Liver (tissue), 3 donors: ENCODE measurements at regions not wholly inside any gene's neighbourhood (a gene's known extent, or its start where the extent isn't known, plus 50 kb on each side); places are given as distances from the start of the nearest gene placed in this dataset.

Experiments
- FOXA1 ChIP-seq: IDR thresholded peaks from 2 replicates; pipeline ENCODE4 v1.6.1; 2016; ENCODE audit warnings: antibody characterized with exemption
- GABPA ChIP-seq, 2 donors: IDR thresholded peaks in 1 of 2; conservative IDR thresholded peaks in 1 of 2; 2 replicates each; pipeline ENCODE4 v1.6.1; 2016; ENCODE audit warnings: antibody characterized with exemption in 2 of 2, mild to moderate bottlenecking in 1 of 2, moderate library complexity in 1 of 2
- JUND ChIP-seq, 2 donors: IDR thresholded peaks; 2 replicates each; pipeline ENCODE4 v1.6.1; 2016; ENCODE audit warnings: antibody characterized with exemption in 2 of 2
- RAD21 ChIP-seq, 2 donors: IDR thresholded peaks; 2 replicates each; pipeline ENCODE4 v1.6.1; 2016; ENCODE audit warnings: antibody characterized with exemption in 2 of 2, mild to moderate bottlenecking in 2 of 2
- RXRA ChIP-seq, 2 donors: IDR thresholded peaks; 2 replicates each; pipeline ENCODE4 v1.6.1; 2017 to 2018; ENCODE audit warnings: antibody characterized with exemption in 2 of 2, mild to moderate bottlenecking in 1 of 2
- SP1 ChIP-seq: IDR thresholded peaks from 2 replicates; pipeline ENCODE4 v1.6.1; 2018; ENCODE audit warnings: antibody characterized with exemption, mild to moderate bottlenecking
- TAF1 ChIP-seq: conservative IDR thresholded peaks from 2 replicates; pipeline ENCODE4 v1.6.1; 2016; ENCODE audit warnings: antibody characterized with exemption, mild to moderate bottlenecking
- YY1 ChIP-seq: IDR thresholded peaks from 2 replicates; pipeline ENCODE4 v1.6.1; 2016; ENCODE audit warnings: antibody characterized with exemption, mild to moderate bottlenecking
- TF ChIP-seq, protein P1 (sequence below): fragments of 150-350 bp; IDR thresholded peaks from 2 replicates; pipeline ENCODE4 v1.5.1; 2017; ENCODE audit warnings: improper control_type of control experiment, low read depth, low read length; ENCODE audit not compliant: missing input control
- TF ChIP-seq, protein P2 (sequence below): IDR thresholded peaks from 2 replicates; pipeline ENCODE4 v1.6.1; 2016; ENCODE audit warnings: antibody characterized with exemption
- TF ChIP-seq, protein P3 (sequence below): IDR thresholded peaks from 2 replicates; pipeline ENCODE4 v1.6.1; 2016; ENCODE audit warnings: antibody characterized with exemption
- TF ChIP-seq, protein P4 (sequence below): IDR thresholded peaks from 2 replicates; pipeline ENCODE4 v1.6.1; 2016; ENCODE audit warnings: antibody characterized with exemption, mild to moderate bottlenecking
- donor health status: healthy.
- donor health status: healthy.

DNA sequence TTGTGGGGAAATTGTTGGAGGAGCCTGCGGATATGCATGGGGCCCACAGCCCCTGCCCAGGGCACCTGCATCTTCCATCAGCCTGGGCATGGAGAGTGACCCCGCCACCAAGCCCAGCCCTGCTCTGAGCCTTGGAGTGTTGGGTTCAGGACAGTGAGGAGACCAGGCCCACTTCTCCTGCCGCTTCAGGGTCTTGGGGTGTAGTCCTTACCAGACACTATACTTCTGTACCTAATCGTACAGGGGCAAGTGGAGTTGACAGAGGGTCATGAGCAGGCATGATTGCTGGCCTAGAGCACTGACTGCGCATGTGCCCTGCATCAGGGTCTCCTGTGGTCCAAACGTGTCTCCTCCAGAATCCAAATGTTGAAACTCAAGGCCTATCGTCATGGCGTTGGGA lies 108.9 kb upstream of the ZNF236 start:
- TF ChIP-seq, protein P1, sequence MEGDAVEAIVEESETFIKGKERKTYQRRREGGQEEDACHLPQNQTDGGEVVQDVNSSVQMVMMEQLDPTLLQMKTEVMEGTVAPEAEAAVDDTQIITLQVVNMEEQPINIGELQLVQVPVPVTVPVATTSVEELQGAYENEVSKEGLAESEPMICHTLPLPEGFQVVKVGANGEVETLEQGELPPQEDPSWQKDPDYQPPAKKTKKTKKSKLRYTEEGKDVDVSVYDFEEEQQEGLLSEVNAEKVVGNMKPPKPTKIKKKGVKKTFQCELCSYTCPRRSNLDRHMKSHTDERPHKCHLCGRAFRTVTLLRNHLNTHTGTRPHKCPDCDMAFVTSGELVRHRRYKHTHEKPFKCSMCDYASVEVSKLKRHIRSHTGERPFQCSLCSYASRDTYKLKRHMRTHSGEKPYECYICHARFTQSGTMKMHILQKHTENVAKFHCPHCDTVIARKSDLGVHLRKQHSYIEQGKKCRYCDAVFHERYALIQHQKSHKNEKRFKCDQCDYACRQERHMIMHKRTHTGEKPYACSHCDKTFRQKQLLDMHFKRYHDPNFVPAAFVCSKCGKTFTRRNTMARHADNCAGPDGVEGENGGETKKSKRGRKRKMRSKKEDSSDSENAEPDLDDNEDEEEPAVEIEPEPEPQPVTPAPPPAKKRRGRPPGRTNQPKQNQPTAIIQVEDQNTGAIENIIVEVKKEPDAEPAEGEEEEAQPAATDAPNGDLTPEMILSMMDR = no peak
- TF ChIP-seq JUND (IDR thresholded peaks at IDR 0.05) (no peak), YY1 (no peak), RAD21 (IDR thresholded peaks at IDR 0.05) (no peak), SP1 (no peak), RXRA (IDR thresholded peaks at IDR 0.05) (no peak), GABPA (IDR thresholded peaks at IDR 0.05 in 1 of 2, conservative IDR thresholded peaks at IDR 0.05 in 1 of 2) (no peak), TAF1 (no peak), FOXA1 (no peak)
- TF ChIP-seq, protein P2, sequence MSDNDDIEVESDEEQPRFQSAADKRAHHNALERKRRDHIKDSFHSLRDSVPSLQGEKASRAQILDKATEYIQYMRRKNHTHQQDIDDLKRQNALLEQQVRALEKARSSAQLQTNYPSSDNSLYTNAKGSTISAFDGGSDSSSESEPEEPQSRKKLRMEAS = no peak
- TF ChIP-seq, protein P3, sequence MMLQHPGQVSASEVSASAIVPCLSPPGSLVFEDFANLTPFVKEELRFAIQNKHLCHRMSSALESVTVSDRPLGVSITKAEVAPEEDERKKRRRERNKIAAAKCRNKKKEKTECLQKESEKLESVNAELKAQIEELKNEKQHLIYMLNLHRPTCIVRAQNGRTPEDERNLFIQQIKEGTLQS = no peak
- TF ChIP-seq, protein P4, sequence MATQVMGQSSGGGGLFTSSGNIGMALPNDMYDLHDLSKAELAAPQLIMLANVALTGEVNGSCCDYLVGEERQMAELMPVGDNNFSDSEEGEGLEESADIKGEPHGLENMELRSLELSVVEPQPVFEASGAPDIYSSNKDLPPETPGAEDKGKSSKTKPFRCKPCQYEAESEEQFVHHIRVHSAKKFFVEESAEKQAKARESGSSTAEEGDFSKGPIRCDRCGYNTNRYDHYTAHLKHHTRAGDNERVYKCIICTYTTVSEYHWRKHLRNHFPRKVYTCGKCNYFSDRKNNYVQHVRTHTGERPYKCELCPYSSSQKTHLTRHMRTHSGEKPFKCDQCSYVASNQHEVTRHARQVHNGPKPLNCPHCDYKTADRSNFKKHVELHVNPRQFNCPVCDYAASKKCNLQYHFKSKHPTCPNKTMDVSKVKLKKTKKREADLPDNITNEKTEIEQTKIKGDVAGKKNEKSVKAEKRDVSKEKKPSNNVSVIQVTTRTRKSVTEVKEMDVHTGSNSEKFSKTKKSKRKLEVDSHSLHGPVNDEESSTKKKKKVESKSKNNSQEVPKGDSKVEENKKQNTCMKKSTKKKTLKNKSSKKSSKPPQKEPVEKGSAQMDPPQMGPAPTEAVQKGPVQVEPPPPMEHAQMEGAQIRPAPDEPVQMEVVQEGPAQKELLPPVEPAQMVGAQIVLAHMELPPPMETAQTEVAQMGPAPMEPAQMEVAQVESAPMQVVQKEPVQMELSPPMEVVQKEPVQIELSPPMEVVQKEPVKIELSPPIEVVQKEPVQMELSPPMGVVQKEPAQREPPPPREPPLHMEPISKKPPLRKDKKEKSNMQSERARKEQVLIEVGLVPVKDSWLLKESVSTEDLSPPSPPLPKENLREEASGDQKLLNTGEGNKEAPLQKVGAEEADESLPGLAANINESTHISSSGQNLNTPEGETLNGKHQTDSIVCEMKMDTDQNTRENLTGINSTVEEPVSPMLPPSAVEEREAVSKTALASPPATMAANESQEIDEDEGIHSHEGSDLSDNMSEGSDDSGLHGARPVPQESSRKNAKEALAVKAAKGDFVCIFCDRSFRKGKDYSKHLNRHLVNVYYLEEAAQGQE = no peak
